ENCODE measurements at regions not wholly inside any gene's neighbourhood (a gene's known extent, or its start where the extent isn't known, plus 50 kb on each side); places are given as distances from the start of the nearest gene placed in this dataset.

GRCh38 chr22:48980409-48980808 is 847.3 kb downstream of the BRD1 start:
- DNase-seq (ENCODE audit: low read depth), result no peak

GRCh38 chr22:48979482-48979881 is 848.2 kb downstream of the BRD1 start:
- DNase-seq (ENCODE audit: low read depth), result no peak

- no peak for DNase-seq (ENCODE audit: low read depth)
These were observed 850.8 kb downstream of the BRD1 start for GRCh38 chr22:48976556-48977535.

GRCh38 chr22:48975886-48976285 is 851.8 kb downstream of the BRD1 start:
- DNase-seq (ENCODE audit: low read depth), result no peak

GRCh38 chr22:48975316-48975741 is 852.3 kb downstream of the BRD1 start:
- no peak for DNase-seq (ENCODE audit: low read depth)

GRCh38 chr22:48974443-48975315 is 853.0 kb downstream of the BRD1 start:
- no peak for DNase-seq (ENCODE audit: low read depth)

- no peak for DNase-seq (ENCODE audit: low read depth)
These were observed 854.0 kb downstream of the BRD1 start for GRCh38 chr22:48973694-48974041.

GRCh38 chr22:48972979-48973693 is 854.5 kb downstream of the BRD1 start:
- DNase-seq (ENCODE audit: low read depth), result no peak

- no peak for DNase-seq (ENCODE audit: low read depth)
These were observed 859.3 kb downstream of the BRD1 start for GRCh38 chr22:48968201-48968959.

- DNase-seq (ENCODE audit: low read depth), result no peak
These were observed 864.3 kb downstream of the BRD1 start for GRCh38 chr22:48963405-48963804.

GRCh38 chr22:48961705-48962104 is 866.0 kb downstream of the BRD1 start:
- DNase-seq (ENCODE audit: low read depth), result no peak

- no peak for DNase-seq (ENCODE audit: low read depth)
These were observed 866.6 kb downstream of the BRD1 start for GRCh38 chr22:48960980-48961660.

GRCh38 chr22:48960576-48960975 is 867.1 kb downstream of the BRD1 start:
- no peak for DNase-seq (ENCODE audit: low read depth)

GRCh38 chr22:48959496-48959895 is 868.2 kb downstream of the BRD1 start:
- DNase-seq (ENCODE audit: low read depth), result no peak

- DNase-seq (ENCODE audit: low read depth), result no peak
These were observed 869.7 kb downstream of the BRD1 start for GRCh38 chr22:48957987-48958321.

- no peak for DNase-seq (ENCODE audit: low read depth)
These were observed 870.2 kb downstream of the BRD1 start for GRCh38 chr22:48957311-48957986.

GRCh38 chr22:48955351-48956311 is 872.0 kb downstream of the BRD1 start:
- DNase-seq (ENCODE audit: low read depth), result no peak

GRCh38 chr22:48954781-48955311 is 872.8 kb downstream of the BRD1 start:
- no peak for DNase-seq (ENCODE audit: low read depth)

- no peak for DNase-seq (ENCODE audit: low read depth)
These were observed 873.8 kb downstream of the BRD1 start for GRCh38 chr22:48953830-48954229.
